GM12872 (cell line): ENCODE measurements at regions not wholly inside any gene's neighbourhood (a gene's known extent, or its start where the extent isn't known, plus 50 kb on each side); places are given as distances from the start of the nearest gene placed in this dataset.

Experiments used
- CTCF ChIP-seq: IDR thresholded peaks from 3 replicates; pipeline ENCODE4 v1.5.1; 2011; ENCODE audit warnings: low read depth, mild to moderate bottlenecking, low read length, moderate library complexity; ENCODE audit not compliant: insufficient read depth

GRCh38 chr21:41582298-41582840 lies 74.4 kb upstream of the TMPRSS2 start:
- no peak for TF ChIP-seq CTCF

- TF ChIP-seq CTCF, result no peak
These were observed 73.8 kb upstream of the TMPRSS2 start for GRCh38 chr21:41581592-41582228.

- no peak for TF ChIP-seq CTCF
These were observed 73.0 kb upstream of the TMPRSS2 start for GRCh38 chr21:41580758-41581554.

GRCh38 chr21:41579692-41580091 lies 71.7 kb upstream of the TMPRSS2 start:
- TF ChIP-seq CTCF, result no peak

- no peak for TF ChIP-seq CTCF
These were observed 70.8 kb upstream of the TMPRSS2 start for GRCh38 chr21:41578716-41579115.

GRCh38 chr21:41578083-41578482 lies 70.1 kb upstream of the TMPRSS2 start:
- no peak for TF ChIP-seq CTCF

- TF ChIP-seq CTCF, result no peak
These were observed 68.2 kb upstream of the TMPRSS2 start for GRCh38 chr21:41576013-41576615.
